ENCODE measurements at regions not wholly inside any gene's neighbourhood (a gene's known extent, or its start where the extent isn't known, plus 50 kb on each side); places are given as distances from the start of the nearest gene placed in this dataset.

- Histone ChIP-seq H3K9me3 (no peaks in the 10 kb centered on the region), H3K4me1 (no peaks in the 10 kb centered on the region), H3K27ac (no peak overlapping the region), H3K4me3 (no peak overlapping the region), H3K36me3 (ENCODE audit: insufficient read depth in 1 of 2, low read depth in 1 of 2) (no peaks in the 10 kb centered on the region), H3K27me3 (ENCODE audit: insufficient read depth in 3 of 3, low read length in 2 of 3) (no peaks in the 10 kb centered on the region)
- WGBS, 3 donors, result 83 to 89% (median 89%) methylated on average over 2 of the region's 2 CpGs
- TF ChIP-seq CTCF (IDR thresholded peaks at IDR 0.05), result no peak
- no peak for DNase-seq
- no peak for ATAC-seq
- intact Hi-C loops (cut with DNase I), result no loop called here
Observed at GRCh38 chr7:84547331-84547730, 352.7 kb upstream of the SEMA3A start.

GRCh38 chr7:84546403-84546802 is 351.8 kb upstream of the SEMA3A start:
- Histone ChIP-seq H3K36me3 (ENCODE audit: insufficient read depth in 1 of 2, low read depth in 1 of 2) (no peaks in the 10 kb centered on the region), H3K27ac (no peak overlapping the region), H3K4me3 (no peak overlapping the region), H3K9me3 (no peaks in the 10 kb centered on the region), H3K4me1 (no peaks in the 10 kb centered on the region), H3K27me3 (ENCODE audit: insufficient read depth in 3 of 3, low read length in 2 of 3) (no peaks in the 10 kb centered on the region)
- no peak for DNase-seq
- intact Hi-C loops (cut with DNase I), result no loop called here
- ATAC-seq, result no peak
- TF ChIP-seq CTCF (IDR thresholded peaks at IDR 0.05), result no peak
- 94 to 96% (median 96%) methylated on average over 12 of the region's 12 CpGs for WGBS, 3 donors

DNA sequence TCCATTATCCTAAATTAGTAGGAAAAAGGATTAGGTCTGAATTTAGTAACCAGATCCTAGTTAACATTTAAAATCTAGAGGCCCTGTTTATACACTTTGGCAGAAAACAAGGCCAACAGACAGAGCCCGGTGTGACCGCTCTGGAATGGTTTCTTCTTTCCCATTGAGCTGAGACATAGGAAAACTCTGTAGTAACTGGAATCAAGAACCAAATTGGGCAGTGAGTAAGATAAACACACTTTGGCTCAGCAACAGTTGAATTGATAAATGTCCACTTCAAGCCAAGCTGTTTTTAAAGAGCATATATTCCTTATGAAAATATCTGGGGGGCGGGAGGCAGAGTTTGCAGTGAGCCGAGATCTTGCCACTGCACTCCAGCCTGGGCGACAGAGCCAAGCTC is 343.7 kb upstream of the SEMA3A start:
- H3K4me1 ChIP-seq, result no peaks in the 10 kb centered on the region
- TF ChIP-seq CTCF (IDR thresholded peaks at IDR 0.05), result no peak
- 79 to 90% (median 82%) methylated on average over 5 of the region's 5 CpGs for WGBS, 3 donors
- H3K27ac ChIP-seq, result no peak overlapping the region
- H3K9me3 ChIP-seq, result no peaks in the 10 kb centered on the region
- intact Hi-C loops (cut with DNase I), result no loop called here
- H3K4me3 ChIP-seq, result no peak overlapping the region
- no peaks in the 10 kb centered on the region for H3K36me3 ChIP-seq (ENCODE audit: insufficient read depth in 1 of 2, low read depth in 1 of 2)
- DNase-seq, result no peak
- H3K27me3 ChIP-seq (ENCODE audit: insufficient read depth in 3 of 3, low read length in 2 of 3), result no peaks in the 10 kb centered on the region
- no peak for ATAC-seq

DNA sequence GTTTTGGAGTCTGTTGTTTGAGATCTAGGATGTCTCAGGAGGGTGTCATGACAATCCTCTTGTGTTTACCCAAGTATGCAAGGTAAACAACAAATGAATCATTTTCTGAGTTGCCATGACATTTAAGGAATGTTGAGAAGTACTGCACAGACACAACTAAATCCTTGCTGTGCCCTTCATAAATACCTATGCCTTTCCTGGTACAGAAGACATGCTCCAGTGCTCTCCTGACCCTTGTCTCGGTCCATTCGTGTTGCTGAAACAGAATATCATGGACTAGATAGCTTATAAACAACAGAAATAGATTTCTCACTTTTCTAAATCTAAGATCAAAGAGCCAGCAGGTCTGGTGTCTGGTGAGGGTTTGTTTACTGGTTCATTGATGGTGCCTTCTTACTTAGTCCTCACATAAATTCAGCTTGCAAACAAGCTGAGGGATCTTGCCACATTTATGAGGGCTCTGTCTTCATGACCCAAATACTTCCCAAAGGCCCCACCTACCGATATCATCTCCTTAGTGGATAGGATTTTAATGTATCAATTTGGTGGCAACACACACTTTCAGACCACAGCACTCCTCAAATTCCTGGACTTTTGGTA is 341.8 kb upstream of the SEMA3A start:
- WGBS, 3 donors, result 68 to 80% (median 77%) methylated on average over 3 of the region's 3 CpGs
- Histone ChIP-seq H3K36me3 (ENCODE audit: insufficient read depth in 1 of 2, low read depth in 1 of 2) (no peaks in the 10 kb centered on the region), H3K9me3 (no peaks in the 10 kb centered on the region), H3K4me3 (no peak overlapping the region), H3K27ac (no peak overlapping the region), H3K27me3 (ENCODE audit: insufficient read depth in 3 of 3, low read length in 2 of 3) (no peaks in the 10 kb centered on the region), H3K4me1 (no peaks in the 10 kb centered on the region)
- TF ChIP-seq CTCF (IDR thresholded peaks at IDR 0.05), result no peak
- ATAC-seq (no peak), DNase-seq (no peak)
- intact Hi-C loops (cut with DNase I), result no loop called here

GRCh38 chr7:84535580-84536270 is 341.1 kb upstream of the SEMA3A start:
- ATAC-seq (no peak), DNase-seq (no peak)
- WGBS, 3 donors, result 49 to 81% (median 50%) methylated on average over 3 of the region's 3 CpGs
- no peak for TF ChIP-seq CTCF (IDR thresholded peaks at IDR 0.05)
- Histone ChIP-seq H3K27me3 (ENCODE audit: insufficient read depth in 3 of 3, low read length in 2 of 3) (no peaks in the 10 kb centered on the region), H3K27ac (no peak overlapping the region), H3K9me3 (no peaks in the 10 kb centered on the region), H3K4me1 (no peaks in the 10 kb centered on the region), H3K36me3 (ENCODE audit: insufficient read depth in 1 of 2, low read depth in 1 of 2) (no peaks in the 10 kb centered on the region), H3K4me3 (no peak overlapping the region)
- intact Hi-C loops (cut with DNase I), result no loop called here
